HL-60 (cell line): ENCODE measurements at regions not wholly inside any gene's neighbourhood (a gene's known extent, or its start where the extent isn't known, plus 50 kb on each side); places are given as distances from the start of the nearest gene placed in this dataset.

Experiments
- GABPA ChIP-seq: IDR thresholded peaks from 2 replicates; pipeline ENCODE4 v1.6.1; 2012; ENCODE audit warnings: low read depth
- TF ChIP-seq, protein P1 (sequence below): IDR thresholded peaks from one replicate; pipeline ENCODE4 v1.5.1; 2011; ENCODE audit warnings: low read length, control low read depth, inconsistent platforms; ENCODE audit not compliant: insufficient read depth

- TF ChIP-seq GABPA, result no peak
- TF ChIP-seq, protein P1, sequence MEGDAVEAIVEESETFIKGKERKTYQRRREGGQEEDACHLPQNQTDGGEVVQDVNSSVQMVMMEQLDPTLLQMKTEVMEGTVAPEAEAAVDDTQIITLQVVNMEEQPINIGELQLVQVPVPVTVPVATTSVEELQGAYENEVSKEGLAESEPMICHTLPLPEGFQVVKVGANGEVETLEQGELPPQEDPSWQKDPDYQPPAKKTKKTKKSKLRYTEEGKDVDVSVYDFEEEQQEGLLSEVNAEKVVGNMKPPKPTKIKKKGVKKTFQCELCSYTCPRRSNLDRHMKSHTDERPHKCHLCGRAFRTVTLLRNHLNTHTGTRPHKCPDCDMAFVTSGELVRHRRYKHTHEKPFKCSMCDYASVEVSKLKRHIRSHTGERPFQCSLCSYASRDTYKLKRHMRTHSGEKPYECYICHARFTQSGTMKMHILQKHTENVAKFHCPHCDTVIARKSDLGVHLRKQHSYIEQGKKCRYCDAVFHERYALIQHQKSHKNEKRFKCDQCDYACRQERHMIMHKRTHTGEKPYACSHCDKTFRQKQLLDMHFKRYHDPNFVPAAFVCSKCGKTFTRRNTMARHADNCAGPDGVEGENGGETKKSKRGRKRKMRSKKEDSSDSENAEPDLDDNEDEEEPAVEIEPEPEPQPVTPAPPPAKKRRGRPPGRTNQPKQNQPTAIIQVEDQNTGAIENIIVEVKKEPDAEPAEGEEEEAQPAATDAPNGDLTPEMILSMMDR, result no peak
Measured at GRCh38 chr7:81884817-81885216, 115.0 kb upstream of the HGF start.
